Pons (tissue), 1 donor: ENCODE measurements at regions not wholly inside any gene's neighbourhood (a gene's known extent, or its start where the extent isn't known, plus 50 kb on each side); places are given as distances from the start of the nearest gene placed in this dataset.

Source experiments
- DNase-seq: peaks from one replicate; pipeline ENCODE4 v3.0.0-alpha.2; 2016; ENCODE audit warnings: low spot score

GRCh38 chr10:55500931-55501559 lies 700.0 kb upstream of the PCDH15 start:
- peak; percentile 23 for DNase-seq

GRCh38 chr10:55497893-55498499 lies 697.0 kb upstream of the PCDH15 start:
- no peak for DNase-seq

DNA sequence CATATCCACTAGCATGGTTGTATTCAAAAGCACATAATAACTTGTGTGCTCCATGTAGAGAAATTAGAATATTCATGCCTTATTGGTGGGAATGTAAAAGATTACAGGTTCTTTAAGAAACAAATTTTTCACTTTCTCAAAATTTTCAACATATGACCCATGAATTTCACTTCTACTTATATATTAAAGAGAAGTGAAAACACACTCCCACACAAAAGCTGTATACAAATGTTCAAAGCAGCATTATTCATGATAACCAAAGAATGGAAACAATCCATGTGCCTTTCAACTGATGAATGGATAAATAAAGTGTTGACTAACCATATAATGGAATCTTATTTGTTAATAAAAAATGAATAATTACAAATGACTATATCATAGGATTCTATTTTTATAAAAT lies 694.5 kb upstream of the PCDH15 start:
- no peak for DNase-seq

GRCh38 chr10:55491712-55492111 lies 690.7 kb upstream of the PCDH15 start:
- DNase-seq: no peak

DNA sequence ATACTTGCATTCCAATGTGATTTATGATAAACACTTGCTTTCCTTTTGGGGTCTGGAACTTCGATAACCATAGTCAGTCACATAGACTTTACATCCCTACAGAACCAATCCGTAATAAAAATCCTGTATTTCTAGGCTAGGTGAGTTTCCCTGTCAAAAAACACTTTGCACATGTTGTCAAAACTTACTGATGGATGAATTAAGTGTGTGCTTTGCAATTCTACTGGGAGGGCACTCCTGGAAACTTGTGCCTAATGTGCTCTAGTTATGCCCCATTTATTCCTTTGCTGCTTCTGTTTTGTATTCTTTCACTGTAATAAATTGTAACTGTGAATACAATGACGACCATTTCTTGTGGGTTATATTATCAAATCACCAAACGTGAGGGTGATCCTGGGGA lies 684.8 kb upstream of the PCDH15 start:
- no peak for DNase-seq

DNA sequence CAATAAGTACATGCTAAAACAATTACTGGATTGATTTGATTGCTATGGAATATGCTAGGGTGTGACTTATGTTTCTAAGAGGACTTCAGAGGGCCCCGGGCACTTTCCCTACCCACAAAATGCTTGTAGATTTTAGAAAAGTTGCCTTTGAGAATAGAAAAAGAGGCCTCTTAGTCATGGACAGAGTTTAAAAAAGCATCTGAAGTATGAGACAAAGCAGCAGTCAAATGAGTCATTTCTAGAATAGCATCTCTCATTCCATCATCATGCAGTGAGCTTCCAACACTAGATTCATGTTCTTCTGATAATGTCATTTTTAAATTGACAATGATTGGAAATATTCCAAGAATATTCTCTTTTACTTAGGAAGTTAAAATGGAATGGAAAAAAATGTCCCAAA lies 675.1 kb upstream of the PCDH15 start:
- no peak for DNase-seq

DNA sequence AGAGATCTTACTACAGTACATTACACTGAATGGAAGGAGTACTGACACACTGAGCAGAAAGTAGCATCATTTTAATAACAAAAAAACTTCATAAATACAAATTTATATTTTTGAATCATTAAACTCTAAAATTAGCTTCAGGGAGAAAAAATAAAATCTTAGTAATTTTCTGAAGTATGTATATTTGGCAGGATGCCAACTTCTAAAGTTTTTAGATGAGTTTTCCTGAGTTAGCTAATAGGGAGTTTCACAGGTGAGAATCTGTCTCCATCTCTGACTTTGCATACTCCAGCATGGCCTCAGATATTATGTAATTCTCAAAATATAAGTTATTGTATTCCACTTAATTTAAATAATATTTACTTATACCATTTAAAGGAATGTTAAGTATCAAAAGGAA lies 673.2 kb upstream of the PCDH15 start:
- no peak for DNase-seq

DNA sequence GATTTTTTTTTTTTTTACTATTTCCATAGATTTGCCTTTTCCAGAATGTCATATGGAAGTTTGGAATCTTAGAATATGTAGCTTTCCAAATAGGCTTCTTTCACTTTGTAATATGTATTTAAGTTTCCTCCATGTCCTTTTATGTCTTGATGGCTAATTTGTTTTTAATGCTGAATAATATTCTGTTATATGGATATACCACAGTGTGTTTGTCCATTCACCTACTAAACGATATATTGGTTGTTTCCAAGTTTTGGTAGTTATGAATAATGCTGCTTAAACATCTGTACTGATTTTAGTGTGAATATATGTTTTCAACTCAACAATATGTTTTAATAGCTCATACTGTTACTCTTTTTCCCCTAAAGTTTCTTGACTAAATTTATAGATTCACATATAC lies 669.8 kb upstream of the PCDH15 start:
- no peak for DNase-seq

- no peak for DNase-seq
Measured at GRCh38 chr10:55466806-55467504, 665.9 kb upstream of the PCDH15 start.

DNA sequence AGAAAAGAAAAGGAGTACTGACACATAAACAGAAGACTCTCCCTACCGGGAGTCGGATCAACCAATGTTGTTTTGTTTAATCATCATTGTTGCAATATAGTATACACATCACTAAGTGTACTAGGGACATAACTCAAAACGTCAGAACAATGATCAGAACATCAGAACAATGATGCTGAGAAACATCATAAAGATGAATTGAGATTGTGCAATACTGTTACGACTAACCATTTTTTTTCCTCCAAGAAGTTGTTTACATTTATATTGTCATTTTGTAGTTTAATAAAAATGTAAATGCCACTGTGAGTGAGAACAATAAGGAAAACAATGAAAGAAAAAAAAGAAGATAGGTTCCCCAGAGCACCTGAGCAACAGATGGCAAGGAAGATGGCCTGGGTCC lies 663.1 kb upstream of the PCDH15 start:
- DNase-seq: no peak

GRCh38 chr10:55460008-55460407 lies 659.0 kb upstream of the PCDH15 start:
- no peak for DNase-seq

GRCh38 chr10:55449981-55450380 lies 649.0 kb upstream of the PCDH15 start:
- DNase-seq: no peak

DNA sequence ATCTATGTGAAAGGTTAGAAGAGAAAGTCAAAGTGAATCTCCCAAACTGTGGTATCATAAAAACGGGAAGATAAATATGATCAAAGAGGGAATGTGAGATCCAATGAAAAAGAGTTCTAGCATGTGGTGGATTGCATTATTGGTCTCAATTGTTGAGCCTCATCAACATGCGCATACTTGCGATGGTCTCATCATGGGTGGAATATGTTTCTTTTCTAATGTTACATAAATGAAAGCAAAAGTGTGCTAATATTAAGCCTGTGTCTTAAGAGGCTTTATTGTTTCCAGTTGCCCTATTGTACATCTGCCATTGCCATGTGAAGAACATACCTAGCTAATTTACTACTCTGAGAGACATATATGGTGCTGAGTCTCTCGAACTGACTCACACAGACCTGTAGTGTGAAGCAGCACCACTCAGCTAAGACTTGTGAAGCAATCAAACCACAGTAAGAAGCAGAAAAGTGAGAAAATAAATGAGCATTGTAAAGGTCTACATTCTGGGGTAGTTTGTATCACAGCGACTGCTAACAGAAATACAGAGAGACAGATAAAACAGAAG lies 645.5 kb upstream of the PCDH15 start:
- no peak for DNase-seq

GRCh38 chr10:55441777-55442176 lies 640.7 kb upstream of the PCDH15 start:
- DNase-seq: no peak

- DNase-seq: no peak
Measured at GRCh38 chr10:55426138-55426537, 625.1 kb upstream of the PCDH15 start.

- peak; percentile 98 for DNase-seq
Measured at GRCh38 chr10:55410415-55410885, 609.4 kb upstream of the PCDH15 start.

GRCh38 chr10:55404094-55404493 lies 603.1 kb upstream of the PCDH15 start:
- no peak for DNase-seq

- no peak for DNase-seq
Measured at GRCh38 chr10:55400075-55400849, 599.2 kb upstream of the PCDH15 start.

GRCh38 chr10:55398497-55398882 lies 597.5 kb upstream of the PCDH15 start:
- no peak for DNase-seq

DNA sequence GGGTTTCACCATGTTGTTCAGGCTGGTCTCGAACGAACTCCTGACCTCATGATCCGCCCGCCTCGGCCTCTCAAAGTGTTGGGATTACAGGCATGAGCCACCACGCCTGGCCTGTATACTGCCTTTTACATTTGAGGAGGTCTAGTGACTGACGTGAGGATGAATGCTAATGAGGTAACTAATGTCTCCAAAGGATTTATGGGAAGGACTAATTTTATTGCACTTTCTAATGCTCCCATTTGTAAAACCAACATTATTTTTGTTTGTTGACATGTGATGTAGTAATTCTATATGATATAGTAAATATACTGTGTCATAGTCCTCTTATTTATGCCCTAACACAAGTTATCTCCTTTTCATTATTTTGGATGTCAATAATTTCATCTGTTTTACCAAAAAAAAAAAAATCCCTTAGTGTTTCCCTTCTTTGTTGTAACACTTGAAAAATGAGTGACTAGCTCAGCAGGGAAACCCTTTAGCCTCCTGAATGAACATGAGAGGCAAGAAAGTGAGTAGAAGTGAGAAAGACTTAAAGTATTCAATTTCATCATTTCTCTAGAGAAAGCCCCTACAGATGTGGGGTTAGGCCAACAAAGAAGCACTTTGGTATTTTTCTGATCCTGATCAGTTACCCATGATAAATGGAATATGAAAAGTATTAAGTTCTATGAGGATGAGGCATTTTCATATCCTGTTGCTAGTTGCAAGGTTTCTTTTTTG lies 596.9 kb upstream of the PCDH15 start:
- no peak for DNase-seq

DNA sequence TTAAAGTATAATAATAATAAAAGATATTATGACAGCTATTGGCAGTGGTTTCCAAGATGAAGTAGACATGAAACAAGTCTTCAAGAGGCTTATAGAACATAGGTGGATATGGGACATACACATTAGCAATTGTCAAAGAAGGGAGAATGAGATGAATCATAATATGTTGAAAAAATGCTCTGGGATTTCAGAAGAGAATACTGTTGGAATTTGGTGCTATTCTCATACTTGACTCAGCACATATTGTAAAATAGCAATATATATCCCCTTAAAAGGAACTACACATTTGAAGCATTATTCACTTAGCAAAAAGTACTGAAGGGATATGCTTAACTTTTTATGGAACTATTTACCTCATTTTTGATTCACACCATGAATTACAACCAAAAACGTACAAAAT lies 577.2 kb upstream of the PCDH15 start:
- no peak for DNase-seq

GRCh38 chr10:55374917-55375316 lies 573.9 kb upstream of the PCDH15 start:
- DNase-seq: no peak
